ENCODE measurements at regions not wholly inside any gene's neighbourhood (a gene's known extent, or its start where the extent isn't known, plus 50 kb on each side); places are given as distances from the start of the nearest gene placed in this dataset.

GRCh38 chr11:134662629-134663360, 250.8 kb upstream of the B3GAT1 start (continued):
- TF ChIP-seq CHD7 (IDR thresholded peaks at IDR 0.05; ENCODE audit: insufficient replicate concordance, low read length) (no peak), SIRT6 (IDR thresholded peaks at IDR 0.05; ENCODE audit: low read length) (no peak), POLR2A (IDR thresholded peaks at IDR 0.05; ENCODE audit: control extremely low read depth in 1 of 2, low read depth in 2 of 2, low read length in 2 of 2) (no peak), KDM1A (IDR thresholded peaks at IDR 0.05; ENCODE audit: borderline replicate concordance, low read length) (no peak), E2F6 (IDR thresholded peaks at IDR 0.05) (no peak), CTCF (IDR thresholded peaks at IDR 0.05; ENCODE audit: control extremely low read depth in 1 of 3, insufficient read depth in 1 of 3, low read depth in 1 of 3, low read length in 3 of 3) (no peak), JUND (IDR thresholded peaks at IDR 0.05; ENCODE audit: low read length) (no peak), TAF1 (IDR thresholded peaks at IDR 0.05; ENCODE audit: low read depth, low read length) (no peak)
